Retina (tissue), 1 donor: ENCODE measurements at regions not wholly inside any gene's neighbourhood (a gene's known extent, or its start where the extent isn't known, plus 50 kb on each side); places are given as distances from the start of the nearest gene placed in this dataset.
"Not testable (repeated sequence)": the region's sequence is repeated elsewhere in the genome, so short reads cannot be mapped to it uniquely, and the experiment has no call there.

Experiments
- DNase-seq: peaks from one replicate; pipeline ENCODE4 v3.0.0-alpha.2; 2016

DNA sequence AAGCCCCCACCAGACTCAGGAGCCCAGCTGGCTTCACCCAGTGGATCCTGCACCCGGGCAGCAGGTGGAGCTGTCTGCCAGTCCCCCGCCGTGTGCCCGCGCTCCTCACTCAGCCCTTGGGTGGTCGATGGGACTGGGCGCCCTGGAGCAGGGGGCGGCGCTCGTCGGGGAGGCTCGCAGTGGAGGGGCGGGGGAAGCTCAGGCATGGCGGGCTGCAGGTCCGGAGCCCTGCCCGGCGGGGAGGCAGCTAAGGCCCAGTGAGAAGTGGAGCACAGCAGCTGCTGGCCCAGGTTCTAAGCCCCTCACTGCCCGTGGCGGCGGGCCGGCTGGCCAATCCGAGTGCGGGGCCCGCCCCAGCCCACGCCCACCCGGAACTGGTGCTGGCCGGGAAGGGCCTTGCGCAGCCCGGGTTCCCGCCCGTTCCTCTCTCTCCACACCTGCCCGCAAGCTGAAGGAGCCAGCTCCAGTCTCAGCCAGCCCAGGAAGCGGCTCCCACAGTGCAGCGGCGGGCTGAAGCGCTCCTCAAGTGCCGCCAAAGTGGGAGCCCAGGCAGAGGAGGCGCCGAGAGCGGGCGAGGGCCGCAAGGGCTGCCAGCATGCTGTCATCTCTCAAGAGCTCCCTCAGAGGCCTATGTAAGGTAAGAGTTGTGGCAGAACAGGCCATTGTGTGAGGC is 1307.8 kb upstream of the TMEFF2 start:
- no peak for DNase-seq

- no peak for DNase-seq
Observed at GRCh38 chr2:193496786-193497185, 1302.1 kb upstream of the TMEFF2 start.

GRCh38 chr2:193482557-193482956 is 1287.8 kb upstream of the TMEFF2 start:
- no peak for DNase-seq

- DNase-seq: no peak
Observed at GRCh38 chr2:193480187-193480586, 1285.5 kb upstream of the TMEFF2 start.

GRCh38 chr2:193476171-193476800 is 1281.6 kb upstream of the TMEFF2 start:
- no peak for DNase-seq

GRCh38 chr2:193475038-193475437 is 1280.3 kb upstream of the TMEFF2 start:
- no peak for DNase-seq

DNA sequence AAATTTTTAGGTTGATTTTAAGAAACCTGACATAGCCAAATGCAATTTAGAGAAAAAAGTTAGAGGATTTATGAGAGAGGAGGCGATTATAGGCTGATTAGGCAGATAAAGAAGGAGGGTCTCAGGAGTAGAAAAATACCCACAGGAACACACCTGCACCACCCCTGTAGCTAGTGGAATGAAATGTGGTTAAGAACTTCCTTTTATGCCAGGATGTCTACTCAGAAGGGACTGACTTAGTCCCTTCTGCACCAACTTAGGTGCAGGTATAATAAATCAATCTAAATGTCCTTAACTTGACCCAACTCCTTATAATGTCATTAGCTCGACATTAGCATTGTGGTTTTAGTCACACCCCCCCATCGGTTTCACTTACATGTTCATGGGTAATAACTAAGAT is 1274.5 kb upstream of the TMEFF2 start:
- DNase-seq: no peak

GRCh38 chr2:193467276-193467987 is 1272.7 kb upstream of the TMEFF2 start:
- DNase-seq: no peak

- no peak for DNase-seq
Observed at GRCh38 chr2:193463011-193463410, 1268.3 kb upstream of the TMEFF2 start.

- DNase-seq: no peak
Observed at GRCh38 chr2:193462411-193462810, 1267.7 kb upstream of the TMEFF2 start.

- no peak for DNase-seq
Observed at GRCh38 chr2:193461431-193461934, 1266.8 kb upstream of the TMEFF2 start.

GRCh38 chr2:193446967-193447366 is 1252.2 kb upstream of the TMEFF2 start:
- no peak for DNase-seq

DNA sequence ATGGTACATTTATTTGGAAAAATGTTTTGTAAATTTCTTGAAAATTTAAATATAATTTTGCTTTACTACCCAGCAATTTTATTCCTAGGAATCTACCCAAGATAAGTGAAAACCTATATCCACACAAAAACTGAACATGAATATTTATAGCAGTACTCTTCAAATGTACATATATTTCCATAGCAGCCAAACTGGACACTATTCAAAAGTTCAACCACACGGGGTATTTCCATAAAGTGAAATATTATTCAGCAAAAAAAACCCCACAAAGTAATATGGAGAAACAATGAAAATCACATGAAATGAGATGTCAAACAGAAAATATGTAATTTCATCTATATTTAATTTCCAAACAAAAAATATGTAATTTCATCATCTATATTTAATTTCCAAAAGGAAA is 1247.6 kb upstream of the TMEFF2 start:
- no peak for DNase-seq

GRCh38 chr2:193428336-193428818 is 1233.6 kb upstream of the TMEFF2 start:
- no peak for DNase-seq

DNA sequence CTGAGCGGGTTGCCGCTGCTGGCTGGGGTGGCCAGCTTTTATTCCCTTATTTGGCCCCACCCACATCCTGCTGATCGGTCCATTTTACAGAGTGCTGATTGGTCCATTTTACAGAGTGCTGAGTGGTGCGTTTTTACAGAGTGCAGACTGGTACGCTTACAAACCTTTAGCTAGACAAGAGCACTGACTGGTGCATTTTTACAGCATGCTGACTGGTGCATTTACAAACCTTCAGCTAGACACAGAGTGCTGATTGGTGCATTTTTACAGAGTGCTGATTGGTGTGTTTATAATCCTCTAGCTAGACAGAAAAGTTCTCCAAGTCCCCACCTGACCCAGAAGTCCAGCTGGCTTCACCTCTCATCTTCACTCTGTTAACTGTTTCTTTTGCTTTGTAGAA is 1217.6 kb upstream of the TMEFF2 start:
- not testable (repeated sequence) for DNase-seq

GRCh38 chr2:193409951-193410350 is 1215.2 kb upstream of the TMEFF2 start:
- DNase-seq: no peak

DNA sequence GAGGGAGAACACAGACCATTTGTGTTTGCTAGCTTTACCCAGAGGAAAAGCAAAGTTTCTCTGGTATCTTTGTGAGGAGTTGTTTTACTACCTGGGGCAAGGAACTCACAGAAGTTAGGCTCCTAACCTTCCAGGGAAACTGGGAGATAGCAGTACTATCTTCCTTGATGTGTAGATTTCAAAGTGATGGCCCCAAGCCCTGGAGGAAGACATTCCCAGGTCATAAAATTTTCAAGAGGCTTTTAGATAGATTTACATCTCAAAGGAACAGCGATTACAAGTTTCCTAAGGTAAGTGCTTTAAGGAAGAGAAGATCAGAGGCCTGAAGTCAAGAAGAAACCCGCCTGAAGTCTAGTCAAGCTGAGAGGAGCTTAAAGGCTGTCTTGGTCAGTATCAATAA is 1187.8 kb upstream of the TMEFF2 start:
- DNase-seq: no peak

DNA sequence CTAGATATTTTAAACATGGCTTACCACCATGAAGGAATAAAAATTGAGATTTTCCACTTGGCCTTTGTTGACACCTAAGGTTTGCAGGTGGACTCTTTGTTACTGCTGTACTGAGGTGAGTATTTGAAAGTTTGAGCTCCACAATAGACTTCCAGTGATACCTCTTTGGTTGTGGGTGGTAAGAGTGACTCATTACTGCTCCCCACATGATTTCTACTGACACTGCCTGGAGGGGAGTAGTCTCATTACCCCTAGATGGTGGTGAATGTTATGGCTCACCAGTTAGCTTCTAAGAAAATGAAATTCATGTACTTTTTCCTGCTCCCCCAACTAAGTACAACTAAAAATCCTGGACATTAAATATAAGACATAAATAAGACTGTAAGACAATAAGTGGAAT is 1183.1 kb upstream of the TMEFF2 start:
- no peak for DNase-seq

DNA sequence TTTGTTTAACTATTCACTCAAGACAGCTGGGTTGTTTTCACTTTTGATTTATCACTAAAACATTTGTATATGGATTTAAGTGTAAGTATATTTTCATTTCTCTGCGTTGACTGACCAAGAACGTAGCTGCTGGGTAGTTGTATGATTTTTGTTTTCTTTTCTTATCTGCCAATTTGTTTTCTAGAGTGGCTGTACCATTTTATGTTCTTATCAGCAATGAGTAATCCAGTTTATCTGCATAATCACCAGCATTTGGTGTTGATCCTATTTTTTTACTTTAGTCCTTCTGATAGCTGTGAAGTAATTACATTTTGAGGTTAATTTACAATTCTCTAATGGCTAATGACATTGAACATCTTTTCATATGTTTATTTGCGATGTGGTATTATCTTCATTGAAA is 1178.4 kb upstream of the TMEFF2 start:
- no peak for DNase-seq

- no peak for DNase-seq
Observed at GRCh38 chr2:193371200-193371599, 1176.5 kb upstream of the TMEFF2 start.

DNA sequence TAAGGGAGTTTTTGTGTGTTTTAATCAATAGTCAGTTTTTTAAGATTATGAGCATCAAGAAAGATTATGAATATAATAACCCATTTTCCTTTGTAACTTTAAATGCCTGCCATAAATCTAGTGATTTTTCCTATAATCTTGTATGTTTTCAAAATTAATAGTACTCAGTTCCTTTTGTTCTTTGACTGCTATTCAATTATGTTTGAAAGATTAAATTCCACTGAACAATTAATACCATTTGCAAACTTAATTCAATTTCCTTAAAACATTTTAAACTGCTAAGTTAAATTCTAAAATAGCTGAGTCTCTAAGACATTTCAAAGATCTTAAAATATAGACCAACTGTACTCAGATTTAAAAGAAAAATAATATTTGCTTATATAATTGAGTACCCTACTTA is 1173.9 kb upstream of the TMEFF2 start:
- DNase-seq: no peak

DNA sequence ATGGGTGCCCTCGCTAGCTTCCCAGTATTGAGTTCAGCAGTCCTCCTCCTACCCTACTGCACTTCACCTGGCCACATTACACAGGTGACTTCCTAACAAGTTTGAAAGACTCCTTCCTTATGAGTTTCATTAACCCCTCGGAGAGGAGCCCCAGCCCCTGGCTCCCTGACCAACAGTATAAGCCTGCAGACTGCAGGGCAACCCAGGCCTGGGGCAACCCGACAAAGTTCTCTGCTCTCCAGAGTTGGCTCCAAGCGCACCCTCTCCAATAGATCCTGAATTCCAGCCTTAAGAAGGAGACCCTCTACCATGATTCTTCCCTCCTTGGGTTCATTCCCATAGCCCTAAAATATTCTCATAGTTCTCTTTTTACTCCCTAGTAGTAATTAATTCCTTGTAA is 1162.8 kb upstream of the TMEFF2 start:
- no peak for DNase-seq

GRCh38 chr2:193352665-193353242 is 1158.0 kb upstream of the TMEFF2 start:
- DNase-seq: not testable (repeated sequence)

GRCh38 chr2:193350509-193350908 is 1155.8 kb upstream of the TMEFF2 start:
- no peak for DNase-seq
